Caki2 (cell line): ENCODE measurements at regions not wholly inside any gene's neighbourhood (a gene's known extent, or its start where the extent isn't known, plus 50 kb on each side); places are given as distances from the start of the nearest gene placed in this dataset.

Experiments
- DNase-seq: peaks from one replicate; pipeline ENCODE4 v3.0.0-alpha.2; 2015; ENCODE audit warnings: low read depth
- in situ Hi-C: cut with HindIII; loops from 2 replicates; pipeline ENCODE4 v1.10.0; 2016; ENCODE audit warnings: low sequenced_read_pairs, low pct_unique_long_range_greater_than_20kb, mixed read lengths

DNA sequence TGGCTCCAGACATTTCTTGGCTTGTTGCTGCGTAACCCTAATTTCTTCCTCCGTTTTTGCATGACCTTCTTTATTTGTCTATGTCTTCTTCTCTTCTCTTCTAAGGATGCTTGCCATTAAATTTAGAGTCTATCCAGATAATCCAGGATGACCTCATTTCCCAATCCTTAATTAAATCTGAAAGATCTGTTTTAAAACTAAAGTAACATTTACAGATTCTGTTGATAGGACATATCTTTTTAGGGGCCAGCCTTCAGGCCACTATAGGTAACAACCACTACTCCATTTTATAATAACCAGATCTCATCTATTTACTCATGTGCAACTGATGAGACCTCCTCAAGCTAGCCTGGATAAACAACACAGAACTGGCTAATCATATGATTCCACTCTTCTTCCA lies 490.5 kb upstream of the SLC10A2 start:
- DNase-seq = no peak
- in situ Hi-C loops = no loop called here

GRCh38 chr13:103547914-103548313 lies 481.7 kb upstream of the SLC10A2 start:
- no peak for DNase-seq
- in situ Hi-C loops = no loop called here

GRCh38 chr13:103546271-103546670 lies 480.1 kb upstream of the SLC10A2 start:
- DNase-seq = no peak

GRCh38 chr13:103542648-103543047 lies 476.4 kb upstream of the SLC10A2 start:
- no peak for DNase-seq
- in situ Hi-C loops = no loop called here

More at GRCh38 chr13:103546271-103546670, 480.1 kb upstream of the SLC10A2 start:
- in situ Hi-C loops = no loop called here

DNA sequence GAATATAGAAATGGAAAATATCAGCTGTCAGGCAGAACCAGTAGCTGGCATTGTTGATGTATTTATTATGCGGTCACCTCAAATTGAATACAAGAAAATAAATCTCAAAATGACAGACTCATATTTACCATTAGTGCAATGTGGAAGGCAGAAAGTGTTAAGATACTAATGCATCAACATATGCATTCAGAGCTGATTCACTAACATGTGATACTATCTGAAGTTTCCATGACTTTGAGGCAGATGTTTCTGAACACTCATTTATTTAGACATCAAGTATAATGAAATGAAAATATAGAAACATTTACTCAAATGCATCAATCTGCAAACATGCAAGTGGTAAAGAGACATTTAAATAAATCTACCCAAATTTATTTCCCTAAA lies 474.2 kb upstream of the SLC10A2 start:
- DNase-seq = no peak
- in situ Hi-C loops = no loop called here

DNA sequence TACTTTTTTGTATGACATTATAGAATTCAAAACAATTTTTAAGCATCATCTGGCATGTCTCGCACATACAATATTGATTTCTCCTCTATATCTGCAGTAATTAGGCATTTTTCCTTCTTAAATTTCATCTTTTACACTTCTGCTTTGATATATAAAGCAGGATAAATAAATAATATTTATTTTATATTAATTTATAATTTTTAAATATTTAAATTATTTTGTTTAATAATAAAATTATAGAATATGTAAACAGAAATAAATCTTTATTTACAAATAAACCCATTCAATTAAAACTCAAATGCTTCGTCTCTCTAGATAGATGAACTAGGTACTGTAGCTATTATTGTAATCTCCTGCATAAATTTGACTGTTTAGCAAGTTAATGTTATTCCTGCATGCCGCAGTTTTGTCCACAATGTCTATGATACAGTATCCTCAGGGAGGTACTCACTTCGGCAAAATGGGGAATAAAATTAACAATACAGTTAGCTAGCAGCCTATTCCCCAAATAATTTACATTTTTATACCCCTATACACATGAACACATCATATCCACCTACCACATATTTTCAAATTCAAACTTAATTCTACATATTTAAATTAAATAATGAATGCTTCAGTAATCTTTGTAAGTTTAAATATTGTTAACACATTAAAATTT lies 473.6 kb upstream of the SLC10A2 start:
- in situ Hi-C loops = no loop called here
- no peak for DNase-seq

DNA sequence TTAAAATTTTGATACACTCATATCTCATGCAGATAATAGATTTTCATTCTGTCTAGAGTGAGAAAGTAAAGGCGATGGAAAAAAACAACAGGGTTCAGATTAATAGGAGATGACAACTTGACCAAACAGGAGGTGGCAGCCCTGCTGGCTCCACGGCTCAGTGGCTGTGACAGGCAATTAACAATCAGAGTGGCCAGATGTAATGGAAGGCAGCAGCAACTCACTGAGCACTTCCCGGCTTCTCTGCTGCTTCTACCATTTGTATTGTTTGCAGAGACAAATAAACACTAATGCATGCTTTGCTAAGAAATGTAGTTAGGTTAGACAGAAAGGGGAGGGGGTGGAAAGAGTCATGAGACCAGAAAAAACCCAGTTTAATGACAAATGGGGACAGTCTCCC lies 473.0 kb upstream of the SLC10A2 start:
- peak; percentile 32 for DNase-seq
- in situ Hi-C loops = no loop called here

DNA sequence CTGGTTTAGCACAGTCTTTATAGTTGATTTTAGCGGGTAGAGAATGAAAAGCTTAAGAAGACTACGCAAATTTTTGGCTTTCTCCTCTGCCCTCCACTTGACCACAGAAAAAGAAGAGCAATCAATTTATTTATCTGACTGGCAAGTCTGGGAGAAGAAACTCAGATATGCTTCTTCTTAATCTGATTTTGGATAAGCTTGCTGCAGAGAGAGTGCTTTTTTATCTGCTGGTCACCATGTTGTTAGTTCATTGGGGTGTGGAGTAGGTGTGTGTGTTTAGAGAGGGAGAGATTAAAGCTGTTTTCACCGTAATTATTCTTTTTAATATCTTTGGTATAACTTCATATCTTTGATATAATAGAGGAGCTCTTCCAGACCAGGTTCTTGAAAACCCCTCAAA lies 471.4 kb upstream of the SLC10A2 start:
- in situ Hi-C loops = no loop called here
- DNase-seq = no peak

DNA sequence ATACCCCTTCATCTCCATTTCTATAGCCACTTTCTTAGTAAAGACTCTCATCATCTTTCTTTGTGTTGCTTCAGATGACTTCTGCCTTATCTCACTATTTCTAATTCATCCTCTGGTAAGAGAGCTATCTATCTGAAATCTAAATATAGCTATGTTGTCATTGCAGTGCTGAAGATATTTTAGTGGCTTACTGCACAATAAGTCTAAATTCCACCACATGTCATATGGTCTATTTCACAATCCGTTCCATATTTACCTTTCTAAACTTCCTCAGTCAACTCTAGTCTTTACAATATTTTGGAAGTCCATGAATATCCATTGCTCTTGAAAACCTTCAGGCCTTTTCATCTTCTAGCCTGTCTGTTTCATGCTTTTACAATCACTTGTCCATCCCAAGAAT lies 465.1 kb upstream of the SLC10A2 start:
- no peak for DNase-seq
- in situ Hi-C loops = no loop called here

GRCh38 chr13:103528437-103528836 lies 462.2 kb upstream of the SLC10A2 start:
- in situ Hi-C loops = no loop called here
- DNase-seq = no peak

DNA sequence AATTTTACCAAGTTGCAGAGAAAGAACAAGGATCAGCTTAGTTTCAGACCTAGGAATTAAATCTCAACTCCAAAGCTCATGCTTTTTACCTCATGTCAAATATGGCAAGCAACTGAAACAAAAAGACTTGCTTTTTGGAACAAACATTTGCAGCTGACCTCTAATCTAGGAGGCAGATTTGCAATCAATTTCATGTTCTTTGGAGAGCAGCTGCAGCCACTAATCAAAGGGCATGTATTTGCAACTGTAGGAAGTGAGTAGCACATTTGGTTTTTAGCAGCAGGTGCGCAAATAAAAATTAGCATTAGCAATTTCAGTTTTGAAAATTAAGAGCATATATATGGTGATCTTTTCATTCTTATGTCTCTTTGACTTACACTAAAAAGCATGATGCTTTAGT lies 459.3 kb upstream of the SLC10A2 start:
- in situ Hi-C loops = no loop called here
- DNase-seq = no peak

DNA sequence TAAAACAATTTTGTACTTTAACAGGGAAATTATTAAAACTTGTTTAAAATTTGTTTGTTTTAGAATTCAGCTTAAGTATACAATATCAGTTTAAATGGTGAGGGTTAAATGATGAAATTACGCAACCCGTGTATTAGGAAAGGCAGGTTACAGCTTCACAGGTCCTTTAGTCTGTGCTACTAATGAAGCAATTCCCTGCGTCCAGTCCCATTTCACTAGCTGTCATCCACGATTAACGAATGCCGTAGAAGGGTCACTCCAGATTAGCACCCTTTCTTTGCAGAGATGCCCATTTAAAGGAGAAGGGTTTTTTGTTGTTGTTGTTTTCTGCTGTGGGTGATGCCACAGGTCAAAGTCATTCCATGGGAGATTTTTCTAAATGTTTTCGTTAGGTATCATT lies 457.6 kb upstream of the SLC10A2 start:
- in situ Hi-C loops = no loop called here
- DNase-seq = no peak

GRCh38 chr13:103521532-103521931 lies 455.3 kb upstream of the SLC10A2 start:
- no peak for DNase-seq
- in situ Hi-C loops = no loop called here

DNA sequence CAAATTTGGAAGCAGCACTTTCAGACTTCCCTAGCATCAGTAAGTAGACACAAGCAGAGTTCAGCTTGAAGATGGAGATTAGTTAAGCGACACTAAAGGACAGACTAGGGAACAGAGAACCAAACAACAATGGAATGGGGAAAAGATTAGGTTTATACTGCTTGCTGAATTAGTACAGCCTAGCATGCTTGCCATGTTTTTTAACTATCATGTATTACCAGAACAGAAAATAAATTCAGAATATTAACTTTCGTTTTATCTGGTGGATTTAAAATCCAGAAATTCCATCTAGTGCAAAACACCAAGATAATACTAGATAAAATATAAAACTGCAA lies 451.5 kb upstream of the SLC10A2 start:
- in situ Hi-C loops = no loop called here
- no peak for DNase-seq

- DNase-seq = peak; percentile 61
These were observed 451.0 kb upstream of the SLC10A2 start for GRCh38 chr13:103517066-103517767.

GRCh38 chr13:103516015-103516795 lies 450.0 kb upstream of the SLC10A2 start:
- DNase-seq = no peak
- in situ Hi-C loops = no loop called here

More at GRCh38 chr13:103517066-103517767, 451.0 kb upstream of the SLC10A2 start:
- in situ Hi-C loops = no loop called here

GRCh38 chr13:103515410-103515809 lies 449.2 kb upstream of the SLC10A2 start:
- in situ Hi-C loops = no loop called here
- no peak for DNase-seq

DNA sequence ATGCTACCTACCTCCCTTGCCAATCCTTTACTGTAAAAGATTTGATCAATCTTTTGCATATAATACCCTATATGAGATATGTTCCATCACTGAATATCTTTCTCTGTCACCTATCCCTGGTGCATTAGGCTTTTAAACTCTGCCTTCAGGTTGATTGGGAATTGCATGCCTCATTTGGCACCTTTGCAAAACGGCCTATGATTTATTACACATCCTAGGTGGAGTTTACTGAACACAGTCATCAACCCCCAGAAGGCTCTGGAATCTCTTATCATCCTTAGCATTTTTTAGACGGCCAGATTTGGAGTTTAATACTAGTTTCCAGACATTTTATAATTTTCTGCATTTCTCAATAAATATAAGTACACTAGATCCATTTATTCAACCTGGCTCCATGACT lies 448.4 kb upstream of the SLC10A2 start:
- no peak for DNase-seq
- in situ Hi-C loops = no loop called here

DNA sequence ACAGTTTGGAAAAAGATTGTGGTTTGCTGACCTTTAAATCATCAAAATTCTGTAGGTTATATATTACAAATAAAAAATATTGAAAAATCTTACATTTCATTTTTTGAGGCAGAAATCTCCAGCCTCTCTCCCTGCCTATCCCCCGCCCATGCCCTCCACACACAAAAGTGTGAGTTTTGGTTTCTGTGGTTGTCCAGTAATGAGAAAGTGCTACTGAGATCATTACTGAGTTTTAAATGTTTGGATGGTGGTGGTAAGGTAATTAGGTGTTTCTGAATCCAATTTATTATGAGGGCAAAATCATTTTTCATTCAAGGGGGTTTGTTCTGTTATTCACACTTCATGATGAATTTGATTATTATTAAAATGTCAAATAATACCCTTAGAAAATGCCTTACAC lies 448.0 kb upstream of the SLC10A2 start:
- in situ Hi-C loops = no loop called here
- DNase-seq = no peak
